8988T (cell line): ENCODE measurements at regions not wholly inside any gene's neighbourhood (a gene's known extent, or its start where the extent isn't known, plus 50 kb on each side); places are given as distances from the start of the nearest gene placed in this dataset.

Experiments used
- DNase-seq: peaks from one replicate; pipeline ENCODE4 v3.0.0; 2011

- DNase-seq: no peak
Measured at GRCh38 chr11:116276051-116277044, 496.4 kb downstream of the BUD13 start.

- no peak for DNase-seq
Measured at GRCh38 chr11:116275635-116276034, 497.2 kb downstream of the BUD13 start.

GRCh38 chr11:116274521-116274920 is 498.3 kb downstream of the BUD13 start:
- DNase-seq: no peak

- DNase-seq: no peak
Measured at GRCh38 chr11:116272181-116272789, 500.5 kb downstream of the BUD13 start.

GRCh38 chr11:116271479-116271878 is 501.3 kb downstream of the BUD13 start:
- no peak for DNase-seq

- DNase-seq: no peak
Measured at GRCh38 chr11:116267146-116267545, 505.6 kb downstream of the BUD13 start.

- no peak for DNase-seq
Measured at GRCh38 chr11:116263770-116264169, 509.0 kb downstream of the BUD13 start.

GRCh38 chr11:116263019-116263418 is 509.8 kb downstream of the BUD13 start:
- no peak for DNase-seq

- DNase-seq: no peak
Measured at GRCh38 chr11:116262370-116262769, 510.4 kb downstream of the BUD13 start.

- DNase-seq: no peak
Measured at GRCh38 chr11:116261606-116262005, 511.2 kb downstream of the BUD13 start.

- DNase-seq: no peak
Measured at GRCh38 chr11:116258821-116259220, 514.0 kb downstream of the BUD13 start.

- DNase-seq: no peak
Measured at GRCh38 chr11:116257883-116258282, 514.9 kb downstream of the BUD13 start.

GRCh38 chr11:116257092-116257491 is 515.7 kb downstream of the BUD13 start:
- DNase-seq: no peak

GRCh38 chr11:116256215-116256614 is 516.6 kb downstream of the BUD13 start:
- no peak for DNase-seq

- DNase-seq: no peak
Measured at GRCh38 chr11:116255321-116255953, 517.4 kb downstream of the BUD13 start.

- no peak for DNase-seq
Measured at GRCh38 chr11:116250155-116250554, 522.6 kb downstream of the BUD13 start.

GRCh38 chr11:116249561-116249960 is 523.2 kb downstream of the BUD13 start:
- DNase-seq: no peak

- DNase-seq: no peak
Measured at GRCh38 chr11:116244889-116245288, 527.9 kb downstream of the BUD13 start.

- no peak for DNase-seq
Measured at GRCh38 chr11:116244439-116244838, 528.3 kb downstream of the BUD13 start.

- no peak for DNase-seq
Measured at GRCh38 chr11:116243991-116244390, 528.8 kb downstream of the BUD13 start.

- no peak for DNase-seq
Measured at GRCh38 chr11:116242006-116242405, 530.8 kb downstream of the BUD13 start.

GRCh38 chr11:116240710-116241109 is 532.1 kb downstream of the BUD13 start:
- no peak for DNase-seq

GRCh38 chr11:116239247-116239646 is 533.5 kb downstream of the BUD13 start:
- DNase-seq: no peak
